NCI-H2107 treated with DMSO at 0.1 percent for 48 hours (cell line): ENCODE measurements at regions not wholly inside any gene's neighbourhood (a gene's known extent, or its start where the extent isn't known, plus 50 kb on each side); places are given as distances from the start of the nearest gene placed in this dataset.
"Not testable (repeated sequence)": the region's sequence is repeated elsewhere in the genome, so short reads cannot be mapped to it uniquely, and the experiment has no call there.

Source experiments
- DNase-seq: peaks from one replicate; lab custom pipeline; 2025; ENCODE audit not compliant: unreplicated experiment; lab: John Stamatoyannopoulos, UW

- not testable (repeated sequence) for DNase-seq
Observed at GRCh38 chr15:69928890-69929289, 168.8 kb downstream of the TLE3 start.

- DNase-seq, result no peak
Observed at GRCh38 chr15:69929905-69930630, 167.6 kb downstream of the TLE3 start.

GRCh38 chr15:69930754-69931153 lies 167.0 kb downstream of the TLE3 start:
- DNase-seq, result no peak

- no peak for DNase-seq
Observed at GRCh38 chr15:69931156-69931555, 166.6 kb downstream of the TLE3 start.

GRCh38 chr15:69934607-69935006 lies 163.1 kb downstream of the TLE3 start:
- DNase-seq, result no peak

GRCh38 chr15:69939513-69940440 lies 157.9 kb downstream of the TLE3 start:
- DNase-seq, result no peak

- DNase-seq, result no peak
Observed at GRCh38 chr15:69940441-69941300, 157.0 kb downstream of the TLE3 start.

- DNase-seq, result no peak
Observed at GRCh38 chr15:69941301-69941605, 156.5 kb downstream of the TLE3 start.

- no peak for DNase-seq
Observed at GRCh38 chr15:69941706-69942495, 155.8 kb downstream of the TLE3 start.

- DNase-seq, result no peak
Observed at GRCh38 chr15:69943637-69944036, 154.1 kb downstream of the TLE3 start.

- DNase-seq, result no peak
Observed at GRCh38 chr15:69945729-69946128, 152.0 kb downstream of the TLE3 start.

GRCh38 chr15:69946870-69947269 lies 150.8 kb downstream of the TLE3 start:
- no peak for DNase-seq

GRCh38 chr15:69947394-69947793 lies 150.3 kb downstream of the TLE3 start:
- no peak for DNase-seq

- no peak for DNase-seq
Observed at GRCh38 chr15:69949485-69949884, 148.2 kb downstream of the TLE3 start.

GRCh38 chr15:69951256-69951897 lies 146.3 kb downstream of the TLE3 start:
- no peak for DNase-seq

- no peak for DNase-seq
Observed at GRCh38 chr15:69951898-69952555, 145.7 kb downstream of the TLE3 start.

- no peak for DNase-seq
Observed at GRCh38 chr15:69953051-69953450, 144.7 kb downstream of the TLE3 start.

GRCh38 chr15:69953816-69954215 lies 143.9 kb downstream of the TLE3 start:
- DNase-seq, result no peak

- no peak for DNase-seq
Observed at GRCh38 chr15:69954666-69955065, 143.1 kb downstream of the TLE3 start.
